ENCODE measurements at regions not wholly inside any gene's neighbourhood (a gene's known extent, or its start where the extent isn't known, plus 50 kb on each side); places are given as distances from the start of the nearest gene placed in this dataset.

- H3K9me3 ChIP-seq (replicated peaks; ENCODE audit: control insufficient read depth, insufficient read depth, low read length): no peaks in the 10 kb centered on the region
- TF ChIP-seq MYC (IDR thresholded peaks at IDR 0.05; ENCODE audit: low read depth, low read length) (no peak), POLR2A (IDR thresholded peaks at IDR 0.05; ENCODE audit: low read depth, low read length) (no peak), POLR2AphosphoS5 (IDR thresholded peaks at IDR 0.05; ENCODE audit: insufficient read depth, low read depth, low read length) (no peak), JUN (IDR thresholded peaks at IDR 0.05; ENCODE audit: borderline replicate concordance, insufficient read depth, insufficient read length, low read depth) (no peak), EZH2 (IDR thresholded peaks at IDR 0.05; ENCODE audit: borderline replicate concordance, low read depth, low read length, severe bottlenecking) (no peak), FOS (IDR thresholded peaks at IDR 0.05; ENCODE audit: borderline replicate concordance, insufficient read depth, low read length) (no peak), GATA2 (IDR thresholded peaks at IDR 0.05; ENCODE audit: insufficient read depth, insufficient read length, low read depth, low read length) (no peak)
- TF ChIP-seq, protein P1, sequence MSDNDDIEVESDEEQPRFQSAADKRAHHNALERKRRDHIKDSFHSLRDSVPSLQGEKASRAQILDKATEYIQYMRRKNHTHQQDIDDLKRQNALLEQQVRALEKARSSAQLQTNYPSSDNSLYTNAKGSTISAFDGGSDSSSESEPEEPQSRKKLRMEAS (IDR thresholded peaks at IDR 0.05; ENCODE audit: insufficient read depth, insufficient read length): no peak
- TF ChIP-seq, protein P2, sequence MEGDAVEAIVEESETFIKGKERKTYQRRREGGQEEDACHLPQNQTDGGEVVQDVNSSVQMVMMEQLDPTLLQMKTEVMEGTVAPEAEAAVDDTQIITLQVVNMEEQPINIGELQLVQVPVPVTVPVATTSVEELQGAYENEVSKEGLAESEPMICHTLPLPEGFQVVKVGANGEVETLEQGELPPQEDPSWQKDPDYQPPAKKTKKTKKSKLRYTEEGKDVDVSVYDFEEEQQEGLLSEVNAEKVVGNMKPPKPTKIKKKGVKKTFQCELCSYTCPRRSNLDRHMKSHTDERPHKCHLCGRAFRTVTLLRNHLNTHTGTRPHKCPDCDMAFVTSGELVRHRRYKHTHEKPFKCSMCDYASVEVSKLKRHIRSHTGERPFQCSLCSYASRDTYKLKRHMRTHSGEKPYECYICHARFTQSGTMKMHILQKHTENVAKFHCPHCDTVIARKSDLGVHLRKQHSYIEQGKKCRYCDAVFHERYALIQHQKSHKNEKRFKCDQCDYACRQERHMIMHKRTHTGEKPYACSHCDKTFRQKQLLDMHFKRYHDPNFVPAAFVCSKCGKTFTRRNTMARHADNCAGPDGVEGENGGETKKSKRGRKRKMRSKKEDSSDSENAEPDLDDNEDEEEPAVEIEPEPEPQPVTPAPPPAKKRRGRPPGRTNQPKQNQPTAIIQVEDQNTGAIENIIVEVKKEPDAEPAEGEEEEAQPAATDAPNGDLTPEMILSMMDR (IDR thresholded peaks at IDR 0.05; ENCODE audit: extremely low read depth in 1 of 2, insufficient read depth in 1 of 2, low read depth in 1 of 2, low read length in 2 of 2): no peak
- H3K36me3 ChIP-seq (ENCODE audit: control insufficient read depth in 2 of 2, extremely low read depth in 1 of 2, insufficient read depth in 2 of 2, low read length in 2 of 2): no peaks in the 10 kb centered on the region
- H3K9ac ChIP-seq (replicated peaks; ENCODE audit: extremely low read depth, insufficient read depth, low read length): no peak overlapping the region
- POLR2A ChIA-PET: no interaction called here
- dilution Hi-C loops (cut with MboI; ENCODE audit: extremely low pct_ligation_motif_present, low sequenced_read_pairs) (no loop called here), intact Hi-C loops (cut with micrococcal nuclease) (no loop called here)
- H2AFZ ChIP-seq (ENCODE audit: low read depth, low read length): no peak overlapping the region
- no peak for FAIRE-seq
- H3K27me3 ChIP-seq (ENCODE audit: control insufficient read depth in 2 of 2, insufficient read depth in 2 of 2, low read length in 2 of 2): peaks cover 7 to 9% of the 10 kb centered on the region in 2 experiments
- CTCF ChIA-PET: interaction anchor here (0.6 kb wide), 1 partner anchor 69 kb away, joined by 3 read pairs; no protein-coding TSS in a partner anchor
- H3K79me2 ChIP-seq (ENCODE audit: control insufficient read depth, insufficient read depth, low read length): no peaks in the 10 kb centered on the region
- no peaks in the 10 kb centered on the region for H3K4me1 ChIP-seq (ENCODE audit: control insufficient read depth, extremely low read depth, insufficient read depth, low read length)
- H3K4me3 ChIP-seq (replicated peaks in 1 of 3; ENCODE audit: insufficient read depth in 1 of 3, low read depth in 1 of 3, low read length in 3 of 3): no peak overlapping the region
- no peaks in the 10 kb centered on the region for H3K9me1 ChIP-seq (replicated peaks; ENCODE audit: control insufficient read depth, extremely low read depth, insufficient read depth, low read length)
- H4K20me1 ChIP-seq (replicated peaks; ENCODE audit: control insufficient read depth, extremely low read depth, insufficient read depth, low read length): no peaks in the 10 kb centered on the region
- no TSS peak for BruUV-seq (replicated peaks)
- H3K4me2 ChIP-seq (ENCODE audit: insufficient read depth, low read length): no peak overlapping the region
- no peak for DNase-seq (ENCODE audit: low read depth, low spot score)
- H3K27ac ChIP-seq (ENCODE audit: insufficient read depth, low read depth, low read length): no peak overlapping the region
These were observed 371.5 kb upstream of the PODXL start for GRCh38 chr7:131927770-131928423.
